Spleen (tissue), 11 donors: ENCODE measurements at regions not wholly inside any gene's neighbourhood (a gene's known extent, or its start where the extent isn't known, plus 50 kb on each side); places are given as distances from the start of the nearest gene placed in this dataset.
"Not testable (repeated sequence)": the region's sequence is repeated elsewhere in the genome, so short reads cannot be mapped to it uniquely, and the experiment has no call there.

Experiments
- DNase-seq: peaks from one replicate; pipeline ENCODE4 v3.0.0-alpha.2; 2020
- H3K27ac ChIP-seq, 8 donors: fragments of 200-600 bp; sonication (generic) in 7 of 8; 1 replicate in 4 of 8; 2 replicates in 4 of 8; pipeline versions ENCODE4 v1.5.0 to v1.8.0; 2016 to 2021; ENCODE audit warnings: inconsistent platforms in 4 of 8, mild to moderate bottlenecking in 4 of 8, moderate library complexity in 1 of 8
- H3K27me3 ChIP-seq, 7 donors: fragments of 200-600 bp; sonication (generic) in 6 of 7; replicated peaks in 1 of 7; 1 replicate in 4 of 7; 2 replicates in 3 of 7; pipeline versions ENCODE4 v1.5.0 to v1.8.0; 2016 to 2021; ENCODE audit warnings: inconsistent platforms in 3 of 7, mild to moderate bottlenecking in 1 of 7
- H3K36me3 ChIP-seq, 6 donors: fragments of 200-600 bp; sonication (generic) in 5 of 6; 1 replicate in 4 of 6; 2 replicates in 2 of 6; pipeline versions ENCODE4 v1.5.0 to v1.8.0; 2016 to 2021; ENCODE audit warnings: inconsistent platforms in 2 of 6
- H3K4me1 ChIP-seq, 6 donors: fragments of 200-600 bp; sonication (generic) in 5 of 6; 1 replicate in 3 of 6; 2 replicates in 3 of 6; pipeline versions ENCODE4 v1.5.0 to v1.8.0; 2016 to 2021; ENCODE audit warnings: inconsistent platforms in 3 of 6
- H3K4me3 ChIP-seq, 8 donors: fragments of 200-600 bp; sonication (generic) in 7 of 8; 1 replicate in 4 of 8; 2 replicates in 4 of 8; pipeline versions ENCODE4 v1.5.0 to v1.8.0; 2016 to 2021; ENCODE audit warnings: inconsistent platforms in 4 of 8, mild to moderate bottlenecking in 4 of 8, moderate library complexity in 2 of 8
- H3K9me3 ChIP-seq, 8 donors: fragments of 200-600 bp; sonication (generic) in 7 of 8; 1 replicate in 4 of 8; 2 replicates in 4 of 8; pipeline versions ENCODE4 v1.5.0 to v1.8.0; 2016 to 2021; ENCODE audit warnings: inconsistent platforms in 4 of 8
- POLR2A ChIP-seq, 3 donors: fragments of 450-650 bp; IDR thresholded peaks; one replicate each; pipeline ENCODE4 v1.5.1; 2017; ENCODE audit warnings: antibody characterized with exemption in 3 of 3, mild to moderate bottlenecking in 1 of 3
- POLR2AphosphoS5 ChIP-seq, 3 donors: sonication (generic); formaldehyde crosslinking; IDR thresholded peaks; one replicate each; pipeline ENCODE4 v1.5.1; 2017; ENCODE audit warnings: antibody characterized with exemption in 3 of 3
- WGBS, 5 donors: extraction: QIAGEN DNeasy Blood & Tissue Kit in 3 of 5; methylation state at CpG; one replicate each; pipeline versions ENCODE4 v1.1.5 to v1.1.7; 2013 to 2018; 5-methylcytosine and 5-hydroxymethylcytosine counted together
- intact Hi-C: fragments of 100-400 bp; cut with DNase I; formaldehyde crosslinking; loops from one replicate; pipeline ENCODE4 v1.15.0; 2023; ENCODE audit warnings: low total_unique reads
- TF ChIP-seq, protein P1 (sequence below), 11 experiments: fragments of 200-600 bp in 7 of 11; fragments of 450-650 bp in 4 of 11; sonication (generic) in 4 of 11; IDR thresholded peaks in 8 of 11; conservative IDR thresholded peaks in 3 of 11; 1 replicate in 7 of 11; 2 replicates in 4 of 11; pipeline versions ENCODE4 v1.4.0 to v1.8.0; 2016 to 2021; ENCODE audit warnings: antibody characterized with exemption in 11 of 11, inconsistent platforms in 4 of 11, mild to moderate bottlenecking in 1 of 11
- donor health status: healthy with polysubstance abuse.
- donor health status: DM: no; HTN: no; CAD: no; lungs with moderate emphysema.
- donor health status: DM: no; HTN: no; CAD: no.
- donor health status: Bipolar disorder and iron deficiency.
- donor health status: healthy.
- donor health status: DM: no; HTN: no; CAD: no.
- donor health status: DM: yes; HTN: yes; CAD: no.

DNA sequence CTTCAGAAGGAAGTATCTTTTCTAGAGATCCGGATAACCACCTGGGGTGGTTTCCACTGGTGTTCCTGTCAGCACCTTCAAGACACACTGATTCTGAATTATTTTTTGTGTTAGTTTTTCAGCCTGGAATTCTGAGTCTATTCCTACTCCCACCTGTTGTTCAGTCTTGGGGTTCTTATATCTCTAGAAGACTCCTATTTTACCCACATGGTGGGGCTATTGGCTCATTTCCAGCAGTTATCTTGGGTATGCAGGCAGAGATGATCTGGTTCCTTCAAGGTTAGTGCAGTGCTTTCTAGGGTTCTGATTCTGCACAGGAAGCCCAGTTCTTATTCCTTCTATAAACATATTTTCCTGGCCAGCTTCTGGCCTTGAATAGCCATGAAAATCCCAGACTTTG is 175.6 kb upstream of the PDE7B start:
- TF ChIP-seq, protein P1, sequence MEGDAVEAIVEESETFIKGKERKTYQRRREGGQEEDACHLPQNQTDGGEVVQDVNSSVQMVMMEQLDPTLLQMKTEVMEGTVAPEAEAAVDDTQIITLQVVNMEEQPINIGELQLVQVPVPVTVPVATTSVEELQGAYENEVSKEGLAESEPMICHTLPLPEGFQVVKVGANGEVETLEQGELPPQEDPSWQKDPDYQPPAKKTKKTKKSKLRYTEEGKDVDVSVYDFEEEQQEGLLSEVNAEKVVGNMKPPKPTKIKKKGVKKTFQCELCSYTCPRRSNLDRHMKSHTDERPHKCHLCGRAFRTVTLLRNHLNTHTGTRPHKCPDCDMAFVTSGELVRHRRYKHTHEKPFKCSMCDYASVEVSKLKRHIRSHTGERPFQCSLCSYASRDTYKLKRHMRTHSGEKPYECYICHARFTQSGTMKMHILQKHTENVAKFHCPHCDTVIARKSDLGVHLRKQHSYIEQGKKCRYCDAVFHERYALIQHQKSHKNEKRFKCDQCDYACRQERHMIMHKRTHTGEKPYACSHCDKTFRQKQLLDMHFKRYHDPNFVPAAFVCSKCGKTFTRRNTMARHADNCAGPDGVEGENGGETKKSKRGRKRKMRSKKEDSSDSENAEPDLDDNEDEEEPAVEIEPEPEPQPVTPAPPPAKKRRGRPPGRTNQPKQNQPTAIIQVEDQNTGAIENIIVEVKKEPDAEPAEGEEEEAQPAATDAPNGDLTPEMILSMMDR (IDR thresholded peaks at IDR 0.05 in 8 of 11, conservative IDR thresholded peaks at IDR 0.05 in 3 of 11) = peak in 7 of 11 experiments; percentile 8 to 50 (median 28)
- no peak for TF ChIP-seq POLR2A (IDR thresholded peaks at IDR 0.05)
- H3K27ac ChIP-seq = no peak overlapping the region
- no peak overlapping the region for H3K4me3 ChIP-seq
- H3K9me3 ChIP-seq = peaks cover 0 to 4% (median 0%) of the 10 kb centered on the region in 8 donors
- intact Hi-C loops = loop anchor here (5.0 to 10.0 kb wide), 2 partner anchors 231 to 549 kb away; no protein-coding TSS in a partner anchor
- H3K27me3 ChIP-seq = no peaks in the 10 kb centered on the region
- H3K4me1 ChIP-seq = no peaks in the 10 kb centered on the region
- WGBS, 5 donors = 22 to 49% (median 24%) methylated on average over 1 of the region's 1 CpG
- H3K36me3 ChIP-seq = no peaks in the 10 kb centered on the region
- no peak for DNase-seq

DNA sequence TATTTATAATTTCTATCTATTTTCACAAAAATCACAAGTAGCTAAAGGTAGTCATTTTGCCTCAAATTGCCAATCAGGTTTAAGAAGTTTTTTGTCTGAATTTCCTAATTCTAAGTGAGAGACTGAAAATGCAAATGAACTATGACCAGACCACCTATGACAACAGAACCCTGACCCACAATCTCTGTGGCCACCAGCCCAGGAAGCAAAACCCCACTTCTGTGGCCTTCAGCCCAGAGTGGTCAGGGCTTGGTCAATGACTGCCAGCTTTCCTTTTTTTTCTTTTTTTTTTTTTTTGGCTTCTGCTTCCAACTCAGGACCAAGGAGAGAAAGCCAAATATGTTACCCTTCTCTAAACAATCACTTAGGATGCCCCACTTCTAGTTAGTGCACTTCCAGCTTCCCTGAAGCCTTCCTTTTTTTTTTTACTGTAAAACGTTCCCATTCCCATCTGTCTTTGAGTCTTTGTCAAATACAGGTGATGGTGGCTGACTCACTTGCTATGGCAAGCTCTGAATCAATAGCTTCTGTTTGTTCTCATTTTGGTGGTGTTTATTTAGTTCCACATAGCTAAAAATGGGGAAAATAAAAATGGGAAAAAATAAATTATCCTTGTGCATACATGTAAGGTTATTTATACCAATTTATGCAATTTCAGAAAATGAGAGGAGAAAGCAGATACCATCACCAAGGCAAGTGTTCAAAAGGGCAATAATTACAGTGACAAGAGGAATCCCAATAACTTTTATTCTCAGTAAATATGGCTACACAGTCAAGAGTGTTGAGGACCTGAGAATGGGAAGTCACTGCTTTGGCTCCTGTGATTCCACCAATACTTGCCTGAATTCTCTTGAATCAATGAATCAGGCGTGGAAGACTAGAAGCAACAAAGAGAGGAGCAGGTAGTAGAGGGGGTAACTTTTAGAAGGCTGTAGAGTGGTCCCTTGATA is 170.3 kb upstream of the PDE7B start:
- intact Hi-C loops = no loop called here
- H3K27ac ChIP-seq = no peak overlapping the region
- H3K9me3 ChIP-seq = no peaks in the 10 kb centered on the region
- no peak overlapping the region for H3K4me3 ChIP-seq
- no peak for TF ChIP-seq POLR2A (IDR thresholded peaks at IDR 0.05)
- TF ChIP-seq POLR2AphosphoS5 (IDR thresholded peaks at IDR 0.05) = no peak
- 60 to 79% (median 78%) methylated on average over 2 of the region's 2 CpGs for WGBS, 5 donors
- no peaks in the 10 kb centered on the region for H3K27me3 ChIP-seq
- no peak for DNase-seq
- H3K36me3 ChIP-seq = no peaks in the 10 kb centered on the region
- H3K4me1 ChIP-seq = peaks cover 0 to 3% (median under 1%) of the 10 kb centered on the region in 6 donors

DNA sequence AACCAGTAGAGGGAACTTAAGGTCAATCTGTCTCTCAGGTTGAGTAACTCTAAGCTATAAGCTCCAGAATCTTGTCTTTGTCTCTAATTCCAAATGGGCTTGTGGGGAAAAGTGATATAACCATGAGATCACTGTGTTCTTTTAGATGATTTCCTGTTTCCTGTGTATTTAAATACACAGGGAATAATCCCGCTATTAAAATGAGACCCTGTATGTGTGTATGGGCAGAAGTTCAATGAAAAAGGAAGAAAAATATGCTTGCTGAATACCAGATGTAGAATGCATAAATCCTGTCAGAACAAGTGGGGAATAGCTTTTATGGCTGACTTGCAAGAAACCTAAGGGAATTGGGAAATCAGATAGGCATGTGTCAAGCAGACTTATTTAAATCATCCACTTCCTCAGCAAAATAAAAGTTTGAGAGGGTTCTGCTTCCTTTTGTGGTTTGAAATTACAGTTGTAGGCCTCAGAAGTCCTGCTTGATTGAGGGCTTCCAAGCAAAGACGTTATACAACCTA is 164.7 kb upstream of the PDE7B start:
- peak overlapping the region in 5 of 8 donors; percentile 6 to 42 (median 41) for H3K27ac ChIP-seq
- WGBS, 5 donors = 10 to 25% (median 18%) methylated on average over 2 of the region's 2 CpGs
- peaks cover 6 to 16% (median 10%) of the 10 kb centered on the region in 6 donors for H3K4me1 ChIP-seq

DNA sequence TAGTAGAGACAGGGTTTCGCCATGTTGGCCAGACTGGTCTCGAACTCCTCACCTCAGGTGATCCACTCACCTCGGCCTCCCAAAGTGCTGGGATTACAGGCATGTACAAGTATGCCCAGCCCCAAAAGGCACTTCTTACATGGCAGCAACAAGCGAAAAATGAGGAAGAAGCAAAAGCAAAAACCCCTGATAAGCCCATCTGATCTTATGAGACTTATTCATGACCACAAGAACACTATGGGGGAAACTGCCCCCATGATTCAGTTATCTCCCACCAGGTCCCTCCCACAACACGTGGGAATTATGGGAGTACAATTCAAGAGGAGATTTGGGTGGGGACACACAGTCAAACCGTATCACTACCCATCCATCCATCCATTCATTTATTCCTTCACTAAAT is 163.0 kb upstream of the PDE7B start:
- 76 to 85% (median 84%) methylated on average over 6 of the region's 6 CpGs for WGBS, 5 donors
- H3K4me1 ChIP-seq = peaks cover 6 to 16% (median 10%) of the 10 kb centered on the region in 6 donors
- DNase-seq, H3K27ac ChIP-seq, H3K36me3 ChIP-seq, intact Hi-C loops, H3K4me3 ChIP-seq, H3K9me3 ChIP-seq, H3K27me3 ChIP-seq: not testable (repeated sequence)

More for the DNA sequence above, 164.7 kb upstream of the PDE7B start:
- no peaks in the 10 kb centered on the region for H3K9me3 ChIP-seq
- no peaks in the 10 kb centered on the region for H3K36me3 ChIP-seq
- no peak overlapping the region for H3K4me3 ChIP-seq
- no peaks in the 10 kb centered on the region for H3K27me3 ChIP-seq
- TF ChIP-seq POLR2A (IDR thresholded peaks at IDR 0.05) = no peak
- TF ChIP-seq POLR2AphosphoS5 (IDR thresholded peaks at IDR 0.05) = no peak
- TF ChIP-seq, protein P1 (IDR thresholded peaks at IDR 0.05 in 8 of 11, conservative IDR thresholded peaks at IDR 0.05 in 3 of 11) = no peak
- intact Hi-C loops = no loop called here
- no peak for DNase-seq

DNA sequence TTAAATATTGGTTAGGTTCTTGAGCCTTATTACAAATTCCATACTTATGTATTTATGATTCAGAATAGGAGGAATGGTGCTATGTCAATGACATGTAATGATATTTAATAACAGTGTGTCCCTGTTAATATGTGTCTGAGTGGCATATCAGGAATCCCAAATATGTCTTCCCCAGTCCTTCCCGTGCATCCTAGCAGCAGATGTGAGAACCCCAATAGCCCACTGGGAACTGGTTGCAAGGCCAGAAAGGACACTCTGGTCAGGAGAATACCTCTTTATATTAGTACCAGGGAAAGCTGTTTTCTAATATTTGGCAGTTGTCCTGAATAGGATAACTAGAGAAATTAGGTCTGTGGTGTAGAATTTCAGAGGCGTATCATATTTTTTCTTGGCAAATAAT is 159.1 kb upstream of the PDE7B start:
- no peak overlapping the region for H3K27ac ChIP-seq
- H3K4me3 ChIP-seq = no peak overlapping the region
- H3K9me3 ChIP-seq = no peaks in the 10 kb centered on the region
- no peaks in the 10 kb centered on the region for H3K36me3 ChIP-seq
- H3K27me3 ChIP-seq = no peaks in the 10 kb centered on the region
- intact Hi-C loops = no loop called here
- TF ChIP-seq POLR2A (IDR thresholded peaks at IDR 0.05) = no peak
- TF ChIP-seq, protein P1 (IDR thresholded peaks at IDR 0.05 in 8 of 11, conservative IDR thresholded peaks at IDR 0.05 in 3 of 11) = no peak
- TF ChIP-seq POLR2AphosphoS5 (IDR thresholded peaks at IDR 0.05) = no peak
- 89 to 96% (median 94%) methylated on average over 2 of the region's 2 CpGs for WGBS, 5 donors
- H3K4me1 ChIP-seq = peaks cover 0 to 2% (median under 1%) of the 10 kb centered on the region in 6 donors
- no peak for DNase-seq
